ENCODE measurements at regions not wholly inside any gene's neighbourhood (a gene's known extent, or its start where the extent isn't known, plus 50 kb on each side); places are given as distances from the start of the nearest gene placed in this dataset.

- TF ChIP-seq CTCF (IDR thresholded peaks at IDR 0.05) = no peak
- TF ChIP-seq POLR2A (IDR thresholded peaks at IDR 0.05) = no peak
Observed at GRCh38 chr9:78896479-78896878, 599.6 kb downstream of the PSAT1 start.

Measured in uterus (tissue), 2 donors.